K562 (cell line): ENCODE measurements at regions not wholly inside any gene's neighbourhood (a gene's known extent, or its start where the extent isn't known, plus 50 kb on each side); places are given as distances from the start of the nearest gene placed in this dataset.

Experiments
- ARID1B ChIP-seq: fragments of 450-650 bp; IDR thresholded peaks from 2 replicates; pipeline ENCODE4 v1.6.1; 2016; ENCODE audit warnings: antibody characterized with exemption, mild to moderate bottlenecking, inconsistent platforms
- CCAR2 ChIP-seq: fragments of 200-400 bp; formaldehyde crosslinking; IDR thresholded peaks from 2 replicates; pipeline ENCODE4 v1.6.1; 2017; ENCODE audit warnings: mild to moderate bottlenecking, low read depth, low read length
- HMG20B ChIP-seq: fragments of 250-450 bp; sonication (Bioruptor Pico); IDR thresholded peaks from 2 replicates; pipeline ENCODE4 v1.5.0; 2021; ENCODE audit warnings: mild to moderate bottlenecking
- MED1 ChIP-seq: sonication (generic); formaldehyde crosslinking; IDR thresholded peaks from 2 replicates; pipeline ENCODE4 v1.8.1; 2023; ENCODE audit warnings: missing genetic modification reagents, borderline replicate concordance
- NCOA1 ChIP-seq: fragments of 450-650 bp; IDR thresholded peaks from 2 replicates; pipeline ENCODE4 v1.6.1; 2016; ENCODE audit warnings: low read depth
- NCOR1 ChIP-seq: fragments of 450-650 bp; IDR thresholded peaks from 2 replicates; pipeline ENCODE4 v1.6.1; 2016; ENCODE audit warnings: mild to moderate bottlenecking, moderate library complexity
- VEZF1 ChIP-seq: fragments of 200-800 bp; sonication (Bioruptor generic); IDR thresholded peaks from 2 replicates; pipeline ENCODE4 v1.6.1; 2017; ENCODE audit warnings: missing genetic modification characterization, missing compliant biosample characterization
- ZBTB40 ChIP-seq, 2 experiments: fragments of 450-650 bp in 1 of 2; sonication (generic) in 1 of 2; formaldehyde crosslinking in 1 of 2; IDR thresholded peaks; 2 replicates each; pipeline versions ENCODE4 v1.7.1 to v1.9.0; 2016 to 2022; ENCODE audit warnings: inconsistent platforms in 1 of 2, mild to moderate bottlenecking in 1 of 2, missing genetic modification reagents in 1 of 2
- ZFP36 ChIP-seq: fragments of 150-350 bp; IDR thresholded peaks from 2 replicates; pipeline ENCODE4 v1.6.1; 2018; ENCODE audit warnings: low read length, low read depth; ENCODE audit not compliant: partially characterized antibody
- ZHX1 ChIP-seq: fragments of 150-350 bp; conservative IDR thresholded peaks from 2 replicates; pipeline ENCODE4 v1.6.1; 2014; ENCODE audit warnings: low read length
- ZNF347 ChIP-seq: fragments of 450-650 bp; formaldehyde crosslinking; IDR thresholded peaks from 2 replicates; pipeline ENCODE4 v1.4.0; 2020; ENCODE audit warnings: low read depth, mild to moderate bottlenecking, moderate library complexity
- ZNF766 ChIP-seq: fragments of 200-800 bp; sonication (Bioruptor generic); conservative IDR thresholded peaks from 2 replicates; pipeline ENCODE4 v1.6.1; 2016; ENCODE audit warnings: missing genetic modification characterization, missing compliant biosample characterization

- TF ChIP-seq VEZF1 (CRISPR knock-in tag) = peak; percentile 21
- TF ChIP-seq ZBTB40 (IDR thresholded peaks at IDR 0.05) = no peak
- TF ChIP-seq ZBTB40 (CRISPR knock-in tag; IDR thresholded peaks at IDR 0.05) = no peak
- no peak for TF ChIP-seq MED1 (CRISPR knock-in tag)
- TF ChIP-seq ZHX1 = no peak
- TF ChIP-seq NCOR1 = no peak
- TF ChIP-seq CCAR2 = no peak
- 0 out of 2 replicates have a peak, but pooled peaks have one; percentile 54 for TF ChIP-seq ZNF766 (CRISPR knock-in tag)
- TF ChIP-seq ZFP36 = no peak
- TF ChIP-seq ARID1B = no peak; the same call in 1 of the 2 replicates
- no peak for TF ChIP-seq HMG20B (CRISPR knock-in tag)
- no peak for TF ChIP-seq ZNF347
- no peak for TF ChIP-seq NCOA1
These were observed 62.2 kb upstream of the RTN4 start (continued) for GRCh38 chr2:55112229-55113031.
